Esophagus muscularis mucosa (tissue), 4 donors: ENCODE measurements at regions not wholly inside any gene's neighbourhood (a gene's known extent, or its start where the extent isn't known, plus 50 kb on each side); places are given as distances from the start of the nearest gene placed in this dataset.

Source experiments
- DNase-seq: peaks from one replicate; pipeline ENCODE4 v3.0.0-alpha.2; 2017; ENCODE audit errors: extremely low spot score
- H3K27ac ChIP-seq, 4 donors: fragments of 200-600 bp; sonication (generic); replicated peaks in 1 of 4; 1 replicate in 3 of 4; 2 replicates in 1 of 4; pipeline ENCODE4 v1.5.1; 2016 to 2019; ENCODE audit warnings: mild to moderate bottlenecking in 1 of 4
- H3K27me3 ChIP-seq, 4 donors: fragments of 200-600 bp; sonication (generic); one replicate each; pipeline versions ENCODE4 v1.5.1 to v1.6.0; 2016 to 2019
- H3K36me3 ChIP-seq, 4 donors: fragments of 200-600 bp; sonication (generic); one replicate each; pipeline ENCODE4 v1.5.1; 2016 to 2019
- H3K4me1 ChIP-seq, 4 donors: fragments of 200-600 bp; sonication (generic); one replicate each; pipeline ENCODE4 v1.5.1; 2016 to 2019
- H3K4me3 ChIP-seq, 4 donors: fragments of 200-600 bp; sonication (generic); 1 replicate in 2 of 4; 2 replicates in 2 of 4; pipeline ENCODE4 v1.5.1; 2016 to 2019; ENCODE audit warnings: mild to moderate bottlenecking in 4 of 4, moderate library complexity in 1 of 4
- H3K9me3 ChIP-seq, 4 donors: fragments of 200-600 bp; sonication (generic); 1 replicate in 3 of 4; 2 replicates in 1 of 4; pipeline ENCODE4 v1.5.1; 2016 to 2019
- EP300 ChIP-seq: sonication (generic); formaldehyde crosslinking; IDR thresholded peaks from one replicate; pipeline ENCODE4 v1.6.1; 2017; ENCODE audit warnings: antibody characterized with exemption
- POLR2A ChIP-seq: fragments of 450-650 bp; IDR thresholded peaks from one replicate; pipeline ENCODE4 v1.6.1; 2017; ENCODE audit warnings: antibody characterized with exemption, moderate library complexity, mild to moderate bottlenecking, low read depth
- POLR2AphosphoS5 ChIP-seq, 2 donors: sonication (generic); formaldehyde crosslinking; IDR thresholded peaks; one replicate each; pipeline ENCODE4 v1.6.1; 2017; ENCODE audit warnings: antibody characterized with exemption in 2 of 2
- WGBS: methylation state at CpG from one replicate; pipeline ENCODE4 v1.1.5; 2018; 5-methylcytosine and 5-hydroxymethylcytosine counted together
- intact Hi-C: fragments of 100-400 bp; cut with DNase I; formaldehyde crosslinking; loops from one replicate; pipeline ENCODE4 v1.15.1; 2023
- TF ChIP-seq, protein P1 (sequence below), 3 experiments: fragments of 200-600 bp in 2 of 3; fragments of 450-650 bp in 1 of 3; sonication (generic) in 2 of 3; IDR thresholded peaks; one replicate each; pipeline ENCODE4 v1.5.1; 2017 to 2019; ENCODE audit warnings: antibody characterized with exemption in 3 of 3, mild to moderate bottlenecking in 2 of 3, moderate library complexity in 1 of 3

DNA sequence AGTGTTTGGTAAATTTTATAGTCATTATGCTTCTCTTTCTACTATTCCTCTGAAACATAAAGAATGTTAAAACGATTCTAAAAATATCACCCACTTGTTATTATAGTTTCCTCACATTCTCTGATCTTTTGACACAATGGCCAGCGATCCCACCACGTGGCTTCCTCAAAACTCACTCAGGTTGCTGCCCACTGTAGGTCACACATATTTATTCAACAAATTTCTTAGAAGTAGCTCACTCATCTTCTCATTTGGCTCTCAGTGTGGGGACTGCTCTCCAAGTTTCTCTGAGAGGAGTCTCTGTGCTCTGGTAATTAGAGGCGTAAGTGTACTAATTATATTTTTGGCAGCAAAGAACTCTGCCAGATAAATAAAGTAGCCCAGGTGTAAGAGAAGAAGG lies 465.4 kb downstream of the CDH11 start:
- peaks cover 0 to 21% (median 11%) of the 10 kb centered on the region in 4 donors for H3K4me1 ChIP-seq

DNA sequence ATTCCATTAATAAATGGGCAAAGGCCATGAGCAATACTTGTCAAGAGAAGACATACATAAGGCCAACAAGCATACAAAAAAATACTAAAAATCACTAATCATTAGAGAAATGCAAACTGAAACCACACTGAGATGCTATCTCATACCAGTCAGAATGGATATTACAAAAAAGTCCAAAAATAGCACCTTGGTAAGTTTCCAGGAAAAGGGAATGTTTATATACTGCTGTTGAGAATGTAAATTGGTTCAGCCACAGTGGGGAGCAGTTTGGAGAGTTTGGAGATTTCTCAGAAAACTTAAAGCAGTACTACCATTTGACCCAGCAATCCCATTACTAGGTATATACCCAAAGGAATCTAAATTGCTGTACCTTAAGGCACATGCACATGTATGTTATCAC lies 467.7 kb downstream of the CDH11 start:
- no peaks in the 10 kb centered on the region for H3K9me3 ChIP-seq
- no peak overlapping the region for H3K4me3 ChIP-seq
- no peak overlapping the region for H3K27ac ChIP-seq
- H3K27me3 ChIP-seq, result no peaks in the 10 kb centered on the region
- H3K36me3 ChIP-seq, result no peaks in the 10 kb centered on the region
- no peak for DNase-seq
- intact Hi-C loops, result no loop called here
- peaks cover 0 to 21% (median 11%) of the 10 kb centered on the region in 4 donors for H3K4me1 ChIP-seq
- no peak for TF ChIP-seq POLR2AphosphoS5 (IDR thresholded peaks at IDR 0.05)
- TF ChIP-seq, protein P1, sequence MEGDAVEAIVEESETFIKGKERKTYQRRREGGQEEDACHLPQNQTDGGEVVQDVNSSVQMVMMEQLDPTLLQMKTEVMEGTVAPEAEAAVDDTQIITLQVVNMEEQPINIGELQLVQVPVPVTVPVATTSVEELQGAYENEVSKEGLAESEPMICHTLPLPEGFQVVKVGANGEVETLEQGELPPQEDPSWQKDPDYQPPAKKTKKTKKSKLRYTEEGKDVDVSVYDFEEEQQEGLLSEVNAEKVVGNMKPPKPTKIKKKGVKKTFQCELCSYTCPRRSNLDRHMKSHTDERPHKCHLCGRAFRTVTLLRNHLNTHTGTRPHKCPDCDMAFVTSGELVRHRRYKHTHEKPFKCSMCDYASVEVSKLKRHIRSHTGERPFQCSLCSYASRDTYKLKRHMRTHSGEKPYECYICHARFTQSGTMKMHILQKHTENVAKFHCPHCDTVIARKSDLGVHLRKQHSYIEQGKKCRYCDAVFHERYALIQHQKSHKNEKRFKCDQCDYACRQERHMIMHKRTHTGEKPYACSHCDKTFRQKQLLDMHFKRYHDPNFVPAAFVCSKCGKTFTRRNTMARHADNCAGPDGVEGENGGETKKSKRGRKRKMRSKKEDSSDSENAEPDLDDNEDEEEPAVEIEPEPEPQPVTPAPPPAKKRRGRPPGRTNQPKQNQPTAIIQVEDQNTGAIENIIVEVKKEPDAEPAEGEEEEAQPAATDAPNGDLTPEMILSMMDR (IDR thresholded peaks at IDR 0.05), result no peak
- no peak for TF ChIP-seq POLR2A
- no peak for TF ChIP-seq EP300

More for the DNA sequence above, 465.4 kb downstream of the CDH11 start:
- Histone ChIP-seq H3K4me3 (no peak overlapping the region), H3K9me3 (no peaks in the 10 kb centered on the region), H3K36me3 (no peaks in the 10 kb centered on the region), H3K27ac (no peak overlapping the region), H3K27me3 (no peaks in the 10 kb centered on the region)
- TF ChIP-seq, protein P1 (IDR thresholded peaks at IDR 0.05), result no peak
- no peak for TF ChIP-seq POLR2A
- TF ChIP-seq POLR2AphosphoS5 (IDR thresholded peaks at IDR 0.05), result no peak
- no peak for TF ChIP-seq EP300
- intact Hi-C loops, result no loop called here
- no peak for DNase-seq
- 39% methylated on average over 4 of the region's 4 CpGs for WGBS

DNA sequence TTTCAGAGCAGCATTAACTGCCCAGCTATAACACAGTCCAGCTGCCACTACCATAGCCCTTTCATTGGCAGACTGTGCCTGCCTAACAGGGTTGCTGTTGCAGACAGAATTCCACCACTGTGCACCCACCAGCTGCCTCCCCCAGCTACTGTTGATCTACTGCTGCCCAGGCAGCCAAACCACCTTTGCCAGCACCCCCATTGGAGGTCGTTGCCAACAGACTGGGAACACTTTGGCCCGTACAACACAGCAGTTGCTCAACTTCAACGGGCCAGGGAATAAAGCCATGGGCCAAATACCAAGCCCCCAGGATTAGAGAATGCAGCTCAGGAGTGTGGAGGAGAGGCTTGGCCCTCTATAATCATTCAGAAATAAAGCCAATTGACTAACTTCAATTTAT lies 473.6 kb downstream of the CDH11 start:
- no peak for DNase-seq
- 100% methylated on average over 3 of the region's 3 CpGs for WGBS

DNA sequence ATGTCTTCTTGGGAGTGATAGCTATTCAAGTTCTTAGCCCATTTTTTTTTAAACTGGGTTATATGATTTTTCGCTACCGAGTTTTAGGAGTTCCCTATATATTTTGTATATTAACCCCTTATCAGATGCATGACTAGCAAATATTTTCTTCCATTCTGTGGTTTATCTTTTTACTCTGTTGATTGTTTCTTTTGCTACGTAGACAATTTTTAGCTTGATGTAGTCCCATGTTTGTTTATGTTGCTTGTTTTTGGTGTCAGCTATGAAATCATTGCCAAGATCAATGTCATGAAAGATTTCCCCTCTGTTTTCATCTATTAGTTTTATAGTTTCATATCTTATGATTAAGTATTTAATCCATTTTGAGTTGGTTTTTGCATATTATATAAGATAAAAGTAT lies 480.5 kb downstream of the CDH11 start:
- intact Hi-C loops, result no loop called here
- no peaks in the 10 kb centered on the region for H3K36me3 ChIP-seq
- H3K9me3 ChIP-seq, result no peaks in the 10 kb centered on the region
- WGBS, result 96% methylated on average over 3 of the region's 3 CpGs
- no peak overlapping the region for H3K4me3 ChIP-seq
- H3K4me1 ChIP-seq, result no peaks in the 10 kb centered on the region
- no peak for DNase-seq
- no peak overlapping the region for H3K27ac ChIP-seq
- H3K27me3 ChIP-seq, result no peaks in the 10 kb centered on the region
- TF ChIP-seq POLR2AphosphoS5 (IDR thresholded peaks at IDR 0.05) (no peak), POLR2A (no peak)
- TF ChIP-seq, protein P1 (IDR thresholded peaks at IDR 0.05), result no peak

More for the DNA sequence above, 473.6 kb downstream of the CDH11 start:
- Histone ChIP-seq H3K27me3 (no peaks in the 10 kb centered on the region), H3K9me3 (no peaks in the 10 kb centered on the region), H3K4me3 (no peak overlapping the region), H3K36me3 (no peaks in the 10 kb centered on the region), H3K27ac (no peak overlapping the region), H3K4me1 (no peaks in the 10 kb centered on the region)
- intact Hi-C loops, result no loop called here
- TF ChIP-seq, protein P1 (IDR thresholded peaks at IDR 0.05), result no peak
- TF ChIP-seq POLR2A (no peak), POLR2AphosphoS5 (IDR thresholded peaks at IDR 0.05) (no peak)

DNA sequence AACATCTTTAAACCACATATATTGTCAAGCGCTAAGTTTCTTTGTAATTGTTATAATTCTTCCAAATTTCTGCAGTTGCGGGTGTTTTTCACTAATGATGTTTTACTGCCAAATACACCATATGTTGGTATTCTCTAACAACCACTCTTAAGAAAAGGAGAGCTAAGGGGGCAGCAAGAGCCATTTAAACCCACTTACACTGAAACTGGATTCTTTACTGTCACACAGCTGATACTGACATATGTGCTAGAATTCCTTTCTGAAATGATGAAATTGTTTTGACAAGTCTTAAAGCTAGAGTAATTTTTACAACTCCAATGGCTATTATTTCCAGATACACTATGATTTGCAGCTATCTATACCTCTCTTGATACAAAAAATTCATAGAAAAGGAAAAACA lies 483.1 kb downstream of the CDH11 start:
- H3K4me1 ChIP-seq, result no peaks in the 10 kb centered on the region
- WGBS, result 97% methylated on average over 2 of the region's 2 CpGs

More for the DNA sequence above, 483.1 kb downstream of the CDH11 start:
- Histone ChIP-seq H3K27ac (no peak overlapping the region), H3K27me3 (no peaks in the 10 kb centered on the region), H3K4me3 (no peak overlapping the region), H3K9me3 (no peaks in the 10 kb centered on the region), H3K36me3 (no peaks in the 10 kb centered on the region)
- intact Hi-C loops, result no loop called here
- TF ChIP-seq EP300 (no peak), POLR2A (no peak), POLR2AphosphoS5 (IDR thresholded peaks at IDR 0.05) (no peak)
- TF ChIP-seq, protein P1 (IDR thresholded peaks at IDR 0.05), result no peak
- DNase-seq, result no peak
